Activated CD4-positive, alpha-beta memory T cell treated with anti-CD3 and anti-CD28 coated beads, Interleukin-2, amount 10 ng/mL, durations not matched to agents 7 days and 5 days (primary cell): ENCODE measurements at regions not wholly inside any gene's neighbourhood (a gene's known extent, or its start where the extent isn't known, plus 50 kb on each side); places are given as distances from the start of the nearest gene placed in this dataset.

Experiments used
- CTCF ChIA-PET: fragments of 350-600 bp; sonication (Branson Sonifier 250); formaldehyde crosslinking; loops from one replicate; lab custom pipeline; 2021; ENCODE audit warnings: antibody characterized with exemption, inconsistent platforms; lab: Charles Lee
- POLR2A ChIA-PET: fragments of 350-600 bp; sonication (Branson Sonifier 250); formaldehyde crosslinking; loops from one replicate; lab custom pipeline; 2021; ENCODE audit warnings: antibody characterized with exemption; lab: Charles Lee
- DNase-seq: peaks from one replicate; pipeline ENCODE4 v3.0.0-alpha.2; 2020
- H3K27ac Mint-ChIP-seq: one replicate; pipeline ENCODE4 v1.8.0; 2021; ENCODE audit warnings: mild to moderate bottlenecking, mixed read lengths
- H3K27me3 Mint-ChIP-seq: one replicate; pipeline ENCODE4 v1.8.0; 2021; ENCODE audit warnings: mixed read lengths
- H3K36me3 Mint-ChIP-seq: one replicate; pipeline ENCODE4 v1.8.0; 2021; ENCODE audit warnings: low read depth, mixed read lengths
- H3K4me1 Mint-ChIP-seq: one replicate; pipeline ENCODE4 v1.8.0; 2021; ENCODE audit warnings: mixed read lengths
- H3K4me3 Mint-ChIP-seq: one replicate; pipeline ENCODE4 v1.8.0; 2021; ENCODE audit warnings: mild to moderate bottlenecking, mixed read lengths
- H3K9me3 Mint-ChIP-seq: one replicate; pipeline ENCODE4 v1.8.0; 2021; ENCODE audit warnings: mixed read lengths

DNA sequence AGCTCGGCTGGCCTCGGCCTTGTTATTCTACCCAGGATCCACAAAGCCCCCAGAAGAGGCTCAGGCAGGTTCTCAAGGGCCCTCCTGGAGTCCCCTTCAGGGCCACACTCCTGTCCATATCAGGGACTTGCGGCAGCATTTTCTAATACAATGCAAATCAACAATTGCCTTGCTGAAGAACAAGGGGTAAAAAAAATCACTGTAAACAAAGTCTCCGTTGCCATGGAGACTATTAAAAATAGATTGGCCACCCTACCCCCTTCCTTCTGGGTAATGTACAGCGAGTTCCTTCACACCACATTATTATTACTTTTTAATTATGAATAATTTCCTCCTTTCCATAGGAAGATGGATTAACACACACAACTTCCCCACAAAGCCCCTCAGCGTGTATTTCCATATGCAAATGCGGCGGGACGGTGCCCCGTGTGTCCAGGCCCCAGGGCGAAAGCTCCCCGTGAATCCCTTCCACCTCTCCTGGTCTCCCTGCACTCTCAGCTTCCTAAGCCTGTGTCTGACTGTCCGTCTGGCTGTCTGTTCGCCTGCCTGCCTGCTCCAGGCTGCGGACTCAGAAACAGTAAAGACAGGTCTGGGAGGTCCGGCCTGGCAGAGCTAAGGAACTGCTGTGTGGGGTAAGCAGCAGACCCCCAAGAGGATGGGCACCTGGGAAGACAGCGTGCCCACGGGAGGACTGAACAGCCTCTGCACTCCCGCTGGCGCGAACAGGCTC, 196.6 kb downstream of the RBFOX3 start:
- DNase-seq, result no peak
- Mint-ChIP-seq H3K27me3 (no peaks in the 10 kb centered on the region), H3K4me1 (no peaks in the 10 kb centered on the region), H3K36me3 (no peaks in the 10 kb centered on the region), H3K9me3 (no peaks in the 10 kb centered on the region), H3K4me3 (no peak overlapping the region), H3K27ac (no peak overlapping the region)
- ChIA-PET CTCF (interaction anchor here (0.7 kb wide), 1 partner anchor 14 kb away, joined by 3 read pairs; no protein-coding TSS in a partner anchor), POLR2A (no interaction called here)

DNA sequence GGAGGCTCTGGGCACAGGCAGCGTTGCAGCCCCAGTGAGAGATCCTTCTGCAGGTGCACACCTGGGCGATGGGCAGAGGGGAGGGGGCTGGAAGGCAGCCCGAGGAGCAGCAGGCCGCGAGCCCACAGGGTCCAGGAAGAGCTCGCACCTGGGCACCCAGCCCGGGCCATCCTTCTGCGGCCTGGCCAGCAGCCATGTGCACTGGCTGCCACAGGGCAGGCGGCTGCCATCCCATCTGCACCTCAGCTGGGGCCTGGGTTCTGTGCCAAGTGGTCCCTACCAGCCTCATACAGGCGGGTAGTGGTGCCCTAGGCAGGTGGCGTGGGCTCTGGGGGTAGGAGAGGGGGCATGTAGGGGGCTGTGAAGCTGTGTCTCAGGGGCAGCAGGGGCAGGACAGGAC, 197.2 kb downstream of the RBFOX3 start:
- no peaks in the 10 kb centered on the region for H3K9me3 Mint-ChIP-seq
- peaks cover 2% of the 10 kb centered on the region for H3K27me3 Mint-ChIP-seq
- no peaks in the 10 kb centered on the region for H3K36me3 Mint-ChIP-seq
- no peak for DNase-seq
- no peaks in the 10 kb centered on the region for H3K4me1 Mint-ChIP-seq
- H3K4me3 Mint-ChIP-seq, result no peak overlapping the region
- no peak overlapping the region for H3K27ac Mint-ChIP-seq
- ChIA-PET CTCF (no interaction called here), POLR2A (no interaction called here)

DNA sequence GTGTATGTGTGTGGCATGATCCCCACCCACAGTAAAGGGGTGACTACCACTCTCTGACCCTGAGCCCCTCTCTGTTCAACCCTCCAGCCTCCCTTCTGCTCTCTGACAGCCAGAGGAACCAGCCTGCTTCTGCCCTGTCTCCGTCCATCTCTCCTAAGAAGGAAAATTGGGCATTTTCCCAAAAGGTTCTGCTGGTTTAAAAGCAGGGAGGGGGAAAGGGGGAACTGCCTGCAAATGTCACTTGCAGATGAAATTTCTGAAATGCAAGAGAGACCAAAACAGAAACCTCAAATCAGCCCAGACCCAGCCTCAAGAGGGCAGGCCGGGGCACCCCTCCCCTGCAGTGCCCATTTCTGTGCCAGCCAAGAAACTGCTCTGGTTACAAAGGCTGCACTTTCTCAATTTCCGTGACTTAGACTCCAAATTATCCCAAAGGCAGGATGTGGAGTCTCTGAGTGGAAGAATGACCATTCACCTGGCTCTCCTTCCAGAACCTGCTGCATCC, 197.9 kb downstream of the RBFOX3 start:
- ChIA-PET POLR2A (no interaction called here), CTCF (no interaction called here)
- Mint-ChIP-seq H3K9me3 (no peaks in the 10 kb centered on the region), H3K4me1 (no peaks in the 10 kb centered on the region), H3K27me3 (peaks cover 7% of the 10 kb centered on the region), H3K4me3 (no peak overlapping the region), H3K36me3 (no peaks in the 10 kb centered on the region), H3K27ac (no peak overlapping the region)
- DNase-seq, result no peak

DNA sequence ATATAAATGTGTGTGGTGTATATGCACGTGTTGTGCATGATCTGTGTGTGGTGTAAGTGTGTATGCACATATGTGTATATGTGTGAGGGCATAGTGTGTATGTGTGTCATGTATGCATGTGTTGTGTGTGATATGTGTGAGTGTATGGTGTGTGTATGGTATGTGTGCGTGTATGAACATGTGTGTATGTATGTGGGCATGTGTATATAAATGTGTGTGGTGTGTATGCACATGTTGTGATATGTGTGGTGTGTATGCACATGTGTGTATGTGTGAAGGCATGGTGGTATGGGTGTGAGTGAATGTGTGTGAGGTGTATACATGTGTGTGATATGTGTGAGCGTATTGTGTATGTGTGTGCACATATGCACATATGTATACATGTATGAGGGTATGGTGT, 198.7 kb downstream of the RBFOX3 start:
- Mint-ChIP-seq H3K27me3 (peaks cover 13% of the 10 kb centered on the region), H3K9me3 (no peaks in the 10 kb centered on the region), H3K27ac (no peak overlapping the region), H3K36me3 (no peaks in the 10 kb centered on the region), H3K4me3 (no peak overlapping the region), H3K4me1 (no peaks in the 10 kb centered on the region)
- no peak for DNase-seq
- ChIA-PET POLR2A (no interaction called here), CTCF (no interaction called here)

DNA sequence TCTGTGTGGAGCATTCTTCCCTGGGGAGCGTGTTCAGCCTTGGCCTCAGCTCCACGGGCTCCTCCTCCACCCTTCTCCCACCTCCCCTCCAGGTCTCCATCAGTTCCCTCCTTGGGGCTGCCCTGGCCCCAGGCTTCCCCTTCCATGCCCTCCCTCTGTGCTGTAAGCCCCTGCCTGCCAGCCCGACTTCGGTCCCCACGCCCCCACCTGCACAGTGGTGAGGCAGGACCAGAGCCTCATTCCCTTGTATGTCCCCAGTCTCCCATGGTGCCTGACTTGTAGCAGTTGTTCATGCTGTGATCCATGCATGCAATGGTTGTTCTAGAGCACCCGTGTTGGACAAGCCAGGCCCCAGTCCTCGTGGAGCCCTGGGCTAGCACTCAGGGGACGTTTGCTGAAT, 199.4 kb downstream of the RBFOX3 start:
- Mint-ChIP-seq H3K27ac (no peak overlapping the region), H3K9me3 (no peaks in the 10 kb centered on the region), H3K4me3 (no peak overlapping the region), H3K27me3 (peaks cover 17% of the 10 kb centered on the region), H3K36me3 (no peaks in the 10 kb centered on the region), H3K4me1 (no peaks in the 10 kb centered on the region)
- CTCF ChIA-PET, result no interaction called here
- POLR2A ChIA-PET, result no interaction called here
- DNase-seq, result no peak

DNA sequence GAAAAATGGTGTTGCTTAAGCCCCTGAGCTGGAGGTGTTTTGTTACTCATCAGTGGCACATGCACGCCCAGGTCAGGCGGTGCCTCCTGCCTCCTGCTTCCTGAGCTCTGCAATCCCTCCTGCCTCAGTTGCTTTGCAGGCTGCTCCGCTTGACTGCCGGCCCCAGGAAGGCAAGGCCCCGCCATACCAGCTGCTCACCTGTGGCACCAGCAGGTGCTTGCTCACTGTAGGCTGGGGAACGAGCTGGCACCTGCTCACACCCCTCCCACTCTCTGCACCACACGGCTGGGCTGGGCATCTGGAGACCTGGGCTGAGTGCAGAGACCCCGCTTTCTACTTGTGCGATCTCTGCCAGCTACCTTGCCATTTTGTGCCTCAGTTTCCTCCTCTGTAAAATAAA, 200.2 kb downstream of the RBFOX3 start:
- CTCF ChIA-PET, result interaction anchor here (0.6 kb wide), 1 partner anchor 19 kb away, joined by 3 read pairs; no protein-coding TSS in a partner anchor
- DNase-seq, result no peak
- Mint-ChIP-seq H3K36me3 (no peaks in the 10 kb centered on the region), H3K4me1 (no peaks in the 10 kb centered on the region), H3K4me3 (no peak overlapping the region), H3K9me3 (no peaks in the 10 kb centered on the region), H3K27ac (no peak overlapping the region), H3K27me3 (peaks cover 25% of the 10 kb centered on the region)
- POLR2A ChIA-PET, result no interaction called here

DNA sequence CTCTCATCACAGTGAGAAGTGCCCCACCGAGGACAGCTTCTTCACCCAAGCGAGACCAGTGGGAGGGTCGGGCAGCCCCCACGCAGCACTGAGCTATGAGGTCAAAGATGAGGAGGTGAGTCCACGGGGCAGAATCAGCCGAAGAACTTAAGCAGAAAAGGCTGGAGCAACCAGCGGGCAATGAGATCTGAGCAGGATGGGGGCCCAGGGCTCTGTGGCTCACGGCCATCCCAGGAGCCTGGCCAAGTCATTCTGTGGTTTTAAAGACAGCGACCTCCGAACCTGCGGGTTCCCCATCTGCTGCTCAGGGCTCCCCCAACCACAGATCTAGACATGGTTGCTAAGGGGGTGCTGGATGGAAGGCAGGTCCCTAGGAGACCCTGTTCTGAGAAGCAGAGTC, 202.6 kb downstream of the RBFOX3 start:
- no peaks in the 10 kb centered on the region for H3K36me3 Mint-ChIP-seq
- H3K4me3 Mint-ChIP-seq, result no peak overlapping the region
- no peaks in the 10 kb centered on the region for H3K9me3 Mint-ChIP-seq
- H3K27ac Mint-ChIP-seq, result no peak overlapping the region
- ChIA-PET CTCF (no interaction called here), POLR2A (no interaction called here)
- H3K27me3 Mint-ChIP-seq, result peaks cover 30% of the 10 kb centered on the region
- DNase-seq, result no peak
- H3K4me1 Mint-ChIP-seq, result no peaks in the 10 kb centered on the region

DNA sequence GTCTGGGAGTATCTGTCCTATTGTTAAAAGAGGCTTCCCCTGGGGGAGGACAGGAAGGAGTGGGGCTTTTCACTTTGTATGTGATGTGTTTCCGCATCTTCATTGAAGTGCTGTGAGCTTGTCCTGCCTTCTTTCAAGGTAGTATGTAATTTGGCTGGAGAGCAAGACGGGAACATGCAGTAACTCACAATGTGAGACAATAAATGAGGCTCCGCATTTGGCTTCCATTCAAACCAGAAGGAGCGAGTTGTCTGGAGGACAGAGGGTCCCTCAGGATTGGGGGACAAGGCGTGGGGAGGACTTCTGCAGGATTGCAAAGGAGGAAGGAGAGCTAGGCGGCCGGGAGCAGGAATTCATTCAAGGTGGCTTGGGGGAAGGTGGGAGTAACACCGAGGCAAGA, 203.5 kb downstream of the RBFOX3 start:
- Mint-ChIP-seq H3K4me3 (no peak overlapping the region), H3K36me3 (no peaks in the 10 kb centered on the region), H3K4me1 (no peaks in the 10 kb centered on the region), H3K27ac (no peak overlapping the region), H3K27me3 (peaks cover 30% of the 10 kb centered on the region), H3K9me3 (no peaks in the 10 kb centered on the region)
- no peak for DNase-seq
- ChIA-PET CTCF (no interaction called here), POLR2A (no interaction called here)

DNA sequence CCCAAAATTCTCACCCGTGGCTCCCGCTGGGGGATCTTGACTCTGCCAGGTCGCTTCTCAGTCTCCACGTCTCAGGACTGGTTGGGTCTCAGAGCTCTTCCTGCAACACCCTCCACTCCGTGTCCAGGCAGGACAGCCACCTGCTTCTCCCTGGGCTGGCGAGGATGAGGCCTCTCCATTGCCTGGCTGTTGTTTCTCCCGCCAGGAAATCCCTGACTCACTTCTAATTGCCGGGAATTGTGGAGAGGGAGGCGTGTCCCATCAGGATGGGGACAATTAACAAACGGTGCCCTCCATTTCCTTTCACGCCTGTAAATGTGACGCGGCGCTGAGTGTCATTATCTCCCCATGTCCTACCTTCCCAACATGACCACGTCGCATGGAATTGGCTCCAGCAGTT, 204.5 kb downstream of the RBFOX3 start:
- Mint-ChIP-seq H3K9me3 (no peaks in the 10 kb centered on the region), H3K4me1 (peaks cover 2% of the 10 kb centered on the region), H3K27ac (no peak overlapping the region), H3K36me3 (no peaks in the 10 kb centered on the region), H3K27me3 (peaks cover 36% of the 10 kb centered on the region), H3K4me3 (no peak overlapping the region)
- CTCF ChIA-PET, result interaction anchor here (0.6 kb wide), 1 partner anchor 346 kb away, joined by 4 read pairs; no protein-coding TSS in a partner anchor
- DNase-seq, result no peak
- POLR2A ChIA-PET, result no interaction called here

DNA sequence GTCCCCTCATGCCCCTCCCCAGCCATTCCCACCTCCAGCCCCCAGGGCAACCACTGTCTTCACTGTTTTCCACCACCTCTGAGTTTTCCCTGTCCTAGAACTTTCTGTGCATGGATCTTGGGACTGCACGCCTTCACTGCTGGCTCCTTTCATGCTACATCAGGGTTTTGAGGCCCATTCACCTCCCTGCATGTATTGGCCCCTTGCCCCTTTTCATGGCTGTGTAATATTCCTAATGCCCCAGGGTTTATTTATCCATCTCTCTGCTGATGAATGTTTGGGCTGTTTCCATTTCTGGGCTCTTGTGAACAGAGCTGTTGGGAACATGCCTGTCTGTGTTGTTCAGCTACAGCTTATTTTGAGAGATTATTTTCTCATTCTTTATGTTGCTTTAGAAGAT, 205.0 kb downstream of the RBFOX3 start:
- H3K27me3 Mint-ChIP-seq, result peaks cover 41% of the 10 kb centered on the region
- DNase-seq, result no peak
- peaks cover 7% of the 10 kb centered on the region for H3K4me1 Mint-ChIP-seq
- no peaks in the 10 kb centered on the region for H3K9me3 Mint-ChIP-seq
- ChIA-PET CTCF (interaction anchor here (0.6 to 1.7 kb wide), 2 partner anchors 14 to 345 kb away, joined by 4 to 5 read pairs; no protein-coding TSS in a partner anchor), POLR2A (no interaction called here)
- H3K4me3 Mint-ChIP-seq, result no peak overlapping the region
- H3K36me3 Mint-ChIP-seq, result no peaks in the 10 kb centered on the region
- no peak overlapping the region for H3K27ac Mint-ChIP-seq

DNA sequence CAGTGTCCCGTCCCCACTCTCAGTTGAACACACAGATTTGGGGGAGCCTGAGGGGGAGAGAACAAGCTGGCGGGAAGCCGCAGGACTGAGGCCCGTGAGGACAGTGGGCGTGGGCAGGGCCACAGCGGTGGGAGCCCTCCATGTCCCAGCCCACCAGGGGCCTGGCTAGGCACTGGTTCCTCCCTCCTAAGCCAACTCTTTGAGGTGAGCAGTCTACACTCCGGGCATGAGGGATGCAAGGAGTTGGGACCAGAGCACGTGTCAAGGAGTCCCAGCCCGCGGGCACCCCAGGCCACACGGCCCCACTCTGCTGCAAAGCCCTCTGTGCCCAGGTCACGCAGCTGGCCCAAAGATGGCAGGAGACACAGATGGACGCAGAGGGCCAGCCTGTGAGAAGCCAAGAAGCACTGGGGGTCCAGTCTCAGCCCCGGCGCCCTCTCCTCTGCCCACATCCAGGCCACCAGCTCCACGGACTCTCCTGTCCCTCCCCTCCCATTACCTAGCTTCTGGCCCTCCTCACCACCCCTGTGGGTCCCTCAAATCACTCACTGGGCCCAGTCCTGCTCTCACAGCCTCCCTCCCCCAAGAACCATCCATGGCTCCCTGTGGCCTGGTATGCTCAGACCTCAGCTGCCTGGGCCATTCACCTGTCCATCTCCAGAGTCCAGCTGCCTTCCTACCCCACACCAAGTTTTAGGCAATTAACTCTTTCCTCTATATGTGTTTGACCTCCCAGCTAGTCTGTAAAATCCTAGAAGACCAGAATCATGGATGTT, 206.5 kb downstream of the RBFOX3 start:
- H3K27me3 Mint-ChIP-seq, result peaks cover 48% of the 10 kb centered on the region
- ChIA-PET POLR2A (no interaction called here), CTCF (interaction anchor here (1.7 kb wide), 1 partner anchor 12 kb away, joined by 5 read pairs; no protein-coding TSS in a partner anchor)
- peaks cover 12% of the 10 kb centered on the region for H3K4me1 Mint-ChIP-seq
- H3K27ac Mint-ChIP-seq, result no peak overlapping the region
- no peak for DNase-seq
- no peaks in the 10 kb centered on the region for H3K36me3 Mint-ChIP-seq
- no peaks in the 10 kb centered on the region for H3K9me3 Mint-ChIP-seq
- no peak overlapping the region for H3K4me3 Mint-ChIP-seq

DNA sequence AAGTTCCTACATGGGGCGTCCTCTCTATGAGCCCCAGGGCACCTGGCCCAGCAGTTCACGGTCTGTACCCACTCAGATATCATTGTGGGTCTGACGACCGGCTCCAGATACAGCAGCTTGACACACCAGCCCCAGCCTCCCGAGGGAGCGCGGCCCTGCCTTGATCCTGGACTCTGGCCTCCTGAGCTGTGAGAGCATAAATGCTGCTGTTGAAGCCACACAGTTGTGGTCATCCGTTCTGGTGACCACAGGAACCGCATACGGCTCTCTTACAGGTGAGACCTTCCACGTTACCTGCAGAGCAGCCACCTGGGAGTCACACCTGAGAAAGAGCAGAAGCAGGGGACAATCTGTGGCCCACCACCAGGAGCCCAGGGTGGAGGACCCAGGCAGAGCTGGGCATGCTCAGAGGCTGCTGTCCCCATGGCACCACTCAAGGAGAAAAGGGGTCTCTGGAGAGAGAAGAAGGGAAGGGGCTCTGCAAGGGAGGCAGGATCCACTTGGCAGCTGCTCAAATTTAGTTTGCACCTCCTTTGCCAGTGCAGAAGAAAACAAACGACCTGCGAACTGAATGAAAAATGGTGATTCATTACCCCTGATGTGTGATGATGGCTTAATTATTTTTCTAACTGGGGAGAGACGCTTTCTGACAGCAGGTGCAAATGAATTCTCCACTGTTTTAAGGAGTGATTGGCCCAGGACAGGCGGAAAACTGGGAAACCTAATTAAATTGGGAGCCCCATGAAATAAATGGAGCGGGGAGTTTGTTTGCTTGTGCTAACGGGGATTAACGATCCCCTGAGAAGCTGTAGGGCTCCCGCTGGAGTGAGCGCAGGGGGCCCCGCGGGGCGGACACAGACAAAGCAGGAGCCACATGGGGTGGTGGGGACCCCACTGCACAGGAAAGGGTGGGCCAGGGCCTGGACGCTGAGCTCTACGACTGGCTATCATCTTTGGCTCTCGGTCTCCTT, 208.9 kb downstream of the RBFOX3 start:
- Mint-ChIP-seq H3K27ac (no peak overlapping the region), H3K27me3 (peaks cover 35% of the 10 kb centered on the region), H3K4me3 (no peak overlapping the region), H3K36me3 (no peaks in the 10 kb centered on the region), H3K9me3 (no peaks in the 10 kb centered on the region), H3K4me1 (peaks cover 12% of the 10 kb centered on the region)
- DNase-seq, result no peak
- POLR2A ChIA-PET, result no interaction called here
- CTCF ChIA-PET, result interaction anchor here (1.0 to 2.4 kb wide), 3 partner anchors 10 to 318 kb away, joined by 3 to 34 read pairs (median 4); no protein-coding TSS in a partner anchor
